ENCODE measurements at regions not wholly inside any gene's neighbourhood (a gene's known extent, or its start where the extent isn't known, plus 50 kb on each side); places are given as distances from the start of the nearest gene placed in this dataset.

DNA sequence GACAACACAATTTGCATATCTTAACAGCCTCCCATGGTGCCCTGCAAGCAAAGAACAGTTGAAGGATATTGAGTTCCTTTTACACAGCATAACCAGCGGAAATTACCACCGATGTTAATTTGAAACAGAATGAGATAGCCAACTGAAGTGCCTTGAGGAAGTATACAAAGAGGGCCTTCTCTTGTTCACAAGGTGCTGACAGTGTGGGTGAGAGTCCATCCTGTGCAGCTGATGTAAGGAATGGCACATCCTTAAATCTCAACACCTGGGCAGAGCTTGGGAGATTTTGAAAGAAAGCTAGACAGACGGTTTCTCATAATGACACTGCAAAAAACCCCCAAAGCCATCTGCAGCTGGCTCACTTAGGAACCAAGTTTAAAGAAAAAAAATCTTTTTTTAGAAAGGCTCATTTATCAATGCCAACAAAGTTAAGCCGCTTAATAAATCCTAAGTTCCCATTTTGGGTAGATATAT is 818.6 kb downstream of the KCNJ2 start:
- no peak overlapping the region for H3K4me3 ChIP-seq
- intact Hi-C loops (cut with DNase I), result no loop called here
- DNase-seq (no peak), ATAC-seq (no peak)
- H3K9me3 ChIP-seq, result peaks cover 9% of the 10 kb centered on the region
- no peak overlapping the region for H3K27ac ChIP-seq
- TF ChIP-seq CTCF (IDR thresholded peaks at IDR 0.05), result no peak
- H3K27me3 ChIP-seq (ENCODE audit: low read depth), result no peaks in the 10 kb centered on the region
- no peaks in the 10 kb centered on the region for H3K4me1 ChIP-seq
- no peaks in the 10 kb centered on the region for H3K36me3 ChIP-seq

DNA sequence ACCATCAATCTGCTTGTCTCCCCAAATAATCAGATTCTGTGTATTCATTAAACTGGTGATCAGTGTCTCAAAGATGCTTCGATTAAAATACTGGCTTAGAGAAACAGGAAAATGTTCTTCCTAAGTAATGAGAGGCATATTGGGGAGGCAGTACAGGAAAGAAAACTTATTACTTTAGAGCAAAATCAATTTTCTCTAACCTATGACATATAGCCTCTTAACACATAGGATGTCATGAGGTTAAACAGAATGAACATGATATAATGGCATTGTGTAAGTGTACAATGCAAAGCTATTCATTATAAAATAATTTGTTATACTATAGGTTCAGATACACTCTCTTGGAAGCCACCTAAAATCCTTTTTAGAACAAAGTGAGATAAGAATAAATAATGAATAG is 819.3 kb downstream of the KCNJ2 start:
- Histone ChIP-seq H3K4me3 (no peak overlapping the region), H3K9me3 (peaks cover 9% of the 10 kb centered on the region), H3K4me1 (no peaks in the 10 kb centered on the region), H3K27me3 (ENCODE audit: low read depth) (no peaks in the 10 kb centered on the region), H3K27ac (no peak overlapping the region), H3K36me3 (no peaks in the 10 kb centered on the region)
- no peak for TF ChIP-seq CTCF (IDR thresholded peaks at IDR 0.05)
- no peak for ATAC-seq
- intact Hi-C loops (cut with DNase I), result no loop called here
- no peak for DNase-seq

DNA sequence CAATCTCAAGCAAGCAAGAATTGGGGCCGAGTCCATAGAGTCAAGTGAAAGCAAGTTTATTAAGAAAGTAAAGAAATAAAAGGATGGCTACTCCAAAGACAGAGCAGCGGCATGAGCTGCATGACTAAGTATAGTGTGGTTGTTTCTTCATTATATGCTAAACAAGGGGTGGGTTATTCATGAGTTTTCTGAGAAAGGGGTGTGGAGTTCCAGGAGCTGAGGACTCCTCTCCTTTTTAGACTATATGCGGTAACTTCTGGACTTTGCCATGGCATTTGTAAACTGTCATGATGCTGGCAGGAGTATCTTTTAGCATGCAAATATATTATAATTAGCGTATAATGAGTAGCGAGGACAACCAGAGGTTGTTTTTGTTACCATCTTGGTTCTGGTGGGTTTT is 819.9 kb downstream of the KCNJ2 start:
- no peak for ATAC-seq

GRCh38 chr17:70994194-70994593 is 824.9 kb downstream of the KCNJ2 start:
- DNase-seq (no peak), ATAC-seq (no peak)
- H3K27me3 ChIP-seq (ENCODE audit: low read depth), result no peaks in the 10 kb centered on the region
- H3K9me3 ChIP-seq, result no peaks in the 10 kb centered on the region
- intact Hi-C loops (cut with DNase I), result no loop called here
- H3K36me3 ChIP-seq, result no peaks in the 10 kb centered on the region
- no peaks in the 10 kb centered on the region for H3K4me1 ChIP-seq
- H3K4me3 ChIP-seq, result no peak overlapping the region
- H3K27ac ChIP-seq, result no peak overlapping the region
- no peak for TF ChIP-seq CTCF (IDR thresholded peaks at IDR 0.05)

More for the DNA sequence above, 819.9 kb downstream of the KCNJ2 start:
- Histone ChIP-seq H3K4me1 (no peaks in the 10 kb centered on the region), H3K27ac (no peak overlapping the region), H3K4me3 (no peak overlapping the region), H3K36me3 (no peaks in the 10 kb centered on the region), H3K27me3 (ENCODE audit: low read depth) (no peaks in the 10 kb centered on the region), H3K9me3 (peaks cover 8% of the 10 kb centered on the region)
- DNase-seq, result no peak
- TF ChIP-seq CTCF (IDR thresholded peaks at IDR 0.05), result no peak
- intact Hi-C loops (cut with DNase I), result no loop called here

GRCh38 chr17:70995997-70996396 is 826.7 kb downstream of the KCNJ2 start:
- intact Hi-C loops (cut with DNase I), result no loop called here
- Histone ChIP-seq H3K36me3 (no peaks in the 10 kb centered on the region), H3K4me3 (no peak overlapping the region), H3K4me1 (no peaks in the 10 kb centered on the region), H3K27ac (no peak overlapping the region), H3K9me3 (no peaks in the 10 kb centered on the region), H3K27me3 (ENCODE audit: low read depth) (no peaks in the 10 kb centered on the region)
- DNase-seq (no peak), ATAC-seq (no peak)
- TF ChIP-seq CTCF (IDR thresholded peaks at IDR 0.05), result no peak

- DNase-seq (no peak), ATAC-seq (no peak)
- Histone ChIP-seq H3K36me3 (no peaks in the 10 kb centered on the region), H3K4me1 (no peaks in the 10 kb centered on the region), H3K9me3 (no peaks in the 10 kb centered on the region), H3K4me3 (no peak overlapping the region), H3K27me3 (ENCODE audit: low read depth) (no peaks in the 10 kb centered on the region), H3K27ac (no peak overlapping the region)
- TF ChIP-seq CTCF (IDR thresholded peaks at IDR 0.05), result no peak
- intact Hi-C loops (cut with DNase I), result no loop called here
Observed at GRCh38 chr17:71003736-71004135, 834.4 kb downstream of the KCNJ2 start.

All from lower lobe of right lung (tissue), 2 donors.